ENCODE measurements at regions not wholly inside any gene's neighbourhood (a gene's known extent, or its start where the extent isn't known, plus 50 kb on each side); places are given as distances from the start of the nearest gene placed in this dataset.

GRCh38 chr3:110180733-110181132 lies 843.4 kb upstream of the DPPA4 start:
- TF ChIP-seq CTCF (IDR thresholded peaks at IDR 0.05; ENCODE audit: low read depth, low read length, missing control alignments): peak; percentile 24
- H3K4me3 ChIP-seq (ENCODE audit: low read depth, low read length): no peak overlapping the region
- peak; percentile 70 for DNase-seq (ENCODE audit: low read depth)
- in situ Hi-C loops (cut with HindIII; ENCODE audit: low sequenced_read_pairs): no loop called here

DNA sequence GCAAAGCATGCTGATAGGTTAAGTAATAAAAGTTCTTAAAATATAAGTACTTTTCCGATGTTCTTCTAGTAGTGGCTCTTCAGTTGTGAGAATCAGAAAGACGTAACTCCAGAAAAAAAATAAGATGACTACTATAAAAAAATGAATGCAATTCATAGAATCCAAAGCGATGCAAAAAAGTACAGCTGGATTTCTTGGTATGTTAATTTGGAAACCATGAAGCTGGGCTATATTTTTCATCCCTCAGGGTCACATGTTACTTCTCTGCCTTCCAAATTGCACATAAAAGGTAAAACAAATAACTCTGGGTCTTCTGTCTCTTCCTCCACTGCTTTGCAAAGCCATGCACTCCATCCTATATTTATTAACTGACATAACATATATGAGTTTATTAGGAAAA lies 843.9 kb upstream of the DPPA4 start:
- in situ Hi-C loops (cut with HindIII; ENCODE audit: low sequenced_read_pairs): no loop called here
- H3K4me3 ChIP-seq (ENCODE audit: low read depth, low read length): no peak overlapping the region
- TF ChIP-seq CTCF (IDR thresholded peaks at IDR 0.05; ENCODE audit: low read depth, low read length, missing control alignments): no peak
- no peak for DNase-seq (ENCODE audit: low read depth)

DNA sequence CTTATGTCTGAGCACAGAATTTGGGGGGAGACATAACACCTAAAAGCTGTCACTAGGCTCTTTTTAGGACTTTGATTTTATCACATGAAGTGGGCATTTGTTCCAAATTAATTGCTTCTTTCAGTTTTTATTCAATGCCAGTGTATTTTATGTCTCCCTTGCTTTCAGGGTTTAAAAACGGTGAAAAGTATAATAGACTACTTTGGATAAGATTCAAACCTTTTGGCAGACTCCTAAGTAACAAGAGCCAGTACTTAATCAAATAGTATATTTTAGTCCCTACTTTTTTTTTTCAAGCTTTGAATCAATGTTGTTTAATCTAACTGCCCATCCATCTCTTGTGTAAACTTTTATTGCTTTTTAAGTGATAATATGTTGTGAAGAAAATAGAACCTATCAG lies 847.2 kb upstream of the DPPA4 start:
- no peak overlapping the region for H3K4me3 ChIP-seq (ENCODE audit: low read depth, low read length)
- no peak for DNase-seq (ENCODE audit: low read depth)
- no peak for TF ChIP-seq CTCF (IDR thresholded peaks at IDR 0.05; ENCODE audit: low read depth, low read length, missing control alignments)
- in situ Hi-C loops (cut with HindIII; ENCODE audit: low sequenced_read_pairs): no loop called here

- H3K4me3 ChIP-seq (ENCODE audit: low read depth, low read length): no peak overlapping the region
- no peak for DNase-seq (ENCODE audit: low read depth)
- no peak for TF ChIP-seq CTCF (IDR thresholded peaks at IDR 0.05; ENCODE audit: low read depth, low read length, missing control alignments)
- in situ Hi-C loops (cut with HindIII; ENCODE audit: low sequenced_read_pairs): no loop called here
Observed at GRCh38 chr3:110193074-110193473, 855.7 kb upstream of the DPPA4 start.

DNA sequence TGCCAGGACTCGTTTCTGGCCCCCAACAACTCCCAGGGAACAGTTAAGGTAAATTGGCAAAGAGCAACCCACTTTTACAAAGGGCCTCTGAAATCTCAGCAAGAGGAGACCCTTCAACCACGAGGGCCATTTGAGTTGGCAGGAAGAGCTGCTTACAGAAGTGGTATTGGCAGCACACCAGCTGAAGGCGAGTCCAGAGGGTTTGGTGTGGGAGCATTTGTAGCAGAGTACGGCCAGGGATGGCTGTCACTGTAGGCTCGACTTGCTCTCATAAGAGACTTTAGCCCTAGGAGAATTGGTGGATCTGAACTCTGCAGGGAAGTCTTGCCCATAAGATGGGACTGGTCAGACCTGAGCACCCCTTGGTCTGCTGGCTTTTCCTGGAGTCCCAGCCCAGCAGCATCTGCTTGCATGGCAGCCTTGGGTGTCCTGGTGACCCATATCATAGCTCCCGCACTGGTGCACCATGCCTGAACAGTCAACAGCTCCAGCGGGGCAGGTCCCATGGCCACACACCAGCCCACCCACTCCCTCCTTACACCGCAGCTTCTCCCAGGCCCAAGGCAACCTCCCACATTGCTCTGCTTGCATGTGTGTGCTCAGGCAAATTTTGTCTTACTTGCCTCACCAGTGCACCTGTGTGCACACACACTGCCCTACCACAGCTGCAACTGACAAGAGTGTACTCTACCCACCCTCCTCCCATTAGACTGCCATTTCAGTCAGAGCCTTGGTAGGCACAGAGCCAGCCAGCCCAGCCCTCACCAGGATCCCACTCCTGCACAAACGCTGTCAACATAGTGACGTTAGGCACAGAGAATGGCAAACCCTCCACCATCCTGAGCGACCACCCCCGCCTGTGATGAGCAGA lies 861.6 kb upstream of the DPPA4 start:
- H3K4me3 ChIP-seq (ENCODE audit: low read depth, low read length): no peak overlapping the region
- in situ Hi-C loops (cut with HindIII; ENCODE audit: low sequenced_read_pairs): no loop called here
- no peak for TF ChIP-seq CTCF (IDR thresholded peaks at IDR 0.05; ENCODE audit: low read depth, low read length, missing control alignments)
- peak; percentile 34 for DNase-seq (ENCODE audit: low read depth)

DNA sequence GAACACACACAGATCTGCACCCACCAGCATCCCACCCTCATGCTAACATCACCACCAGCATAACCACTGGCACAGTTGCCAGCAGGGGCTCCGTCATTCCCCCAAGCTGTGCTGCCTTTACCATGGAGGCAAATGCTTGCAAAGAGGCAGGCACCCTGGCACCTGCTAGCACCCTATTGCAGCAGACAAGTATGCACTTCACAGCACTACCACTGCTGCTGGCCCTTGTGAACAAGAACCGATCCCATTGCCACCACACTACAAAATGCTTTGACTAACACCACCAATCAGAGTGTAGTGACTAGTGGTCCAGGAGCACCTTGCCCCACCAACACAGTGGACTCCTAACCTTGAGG lies 862.2 kb upstream of the DPPA4 start:
- DNase-seq (ENCODE audit: low read depth): no peak
- in situ Hi-C loops (cut with HindIII; ENCODE audit: low sequenced_read_pairs): no loop called here
- TF ChIP-seq CTCF (IDR thresholded peaks at IDR 0.05; ENCODE audit: low read depth, low read length, missing control alignments): no peak
- H3K4me3 ChIP-seq (ENCODE audit: low read depth, low read length): no peak overlapping the region

Data from astrocyte of the cerebellum (primary cell).